ENCODE measurements at regions not wholly inside any gene's neighbourhood (a gene's known extent, or its start where the extent isn't known, plus 50 kb on each side); places are given as distances from the start of the nearest gene placed in this dataset.
"Not testable (repeated sequence)": the region's sequence is repeated elsewhere in the genome, so short reads cannot be mapped to it uniquely, and the experiment has no call there.

- DNase-seq = no peak
Observed at GRCh38 chr16:86337581-86338402, 172.5 kb upstream of the FOXF1 start.

- DNase-seq = no peak
Observed at GRCh38 chr16:86338403-86339115, 171.8 kb upstream of the FOXF1 start.

GRCh38 chr16:86342161-86342834, 168.0 kb upstream of the FOXF1 start:
- no peak for DNase-seq

GRCh38 chr16:86343027-86343795, 167.1 kb upstream of the FOXF1 start:
- no peak for DNase-seq

GRCh38 chr16:86343796-86344585, 166.3 kb upstream of the FOXF1 start:
- DNase-seq = no peak

- no peak for DNase-seq
Observed at GRCh38 chr16:86344586-86344871, 165.8 kb upstream of the FOXF1 start.

- DNase-seq = no peak
Observed at GRCh38 chr16:86344881-86345280, 165.4 kb upstream of the FOXF1 start.

GRCh38 chr16:86345516-86345915, 164.8 kb upstream of the FOXF1 start:
- no peak for DNase-seq

GRCh38 chr16:86346034-86346433, 164.3 kb upstream of the FOXF1 start:
- no peak for DNase-seq

GRCh38 chr16:86347090-86347489, 163.2 kb upstream of the FOXF1 start:
- no peak for DNase-seq

GRCh38 chr16:86347916-86348555, 162.3 kb upstream of the FOXF1 start:
- DNase-seq = no peak

- DNase-seq = no peak
Observed at GRCh38 chr16:86349338-86349900, 160.9 kb upstream of the FOXF1 start.

- DNase-seq = no peak
Observed at GRCh38 chr16:86350289-86350688, 160.0 kb upstream of the FOXF1 start.

- no peak for DNase-seq
Observed at GRCh38 chr16:86351041-86351784, 159.1 kb upstream of the FOXF1 start.

GRCh38 chr16:86351785-86352139, 158.6 kb upstream of the FOXF1 start:
- DNase-seq = not testable (repeated sequence)

- DNase-seq = no peak
Observed at GRCh38 chr16:86353148-86353547, 157.2 kb upstream of the FOXF1 start.

- no peak for DNase-seq
Observed at GRCh38 chr16:86353948-86354347, 156.4 kb upstream of the FOXF1 start.

- no peak for DNase-seq
Observed at GRCh38 chr16:86354641-86355513, 155.4 kb upstream of the FOXF1 start.

GRCh38 chr16:86355531-86355930, 154.8 kb upstream of the FOXF1 start:
- DNase-seq = no peak

- DNase-seq = no peak
Observed at GRCh38 chr16:86355951-86356350, 154.4 kb upstream of the FOXF1 start.
